Cardiac fibroblast (primary cell): ENCODE measurements at regions not wholly inside any gene's neighbourhood (a gene's known extent, or its start where the extent isn't known, plus 50 kb on each side); places are given as distances from the start of the nearest gene placed in this dataset.

Experiments used
- DNase-seq, 2 donors: peaks; one replicate each; pipeline versions ENCODE4 v3.0.0 to v3.0.0-alpha.2; 2010; ENCODE audit warnings: low read depth in 2 of 2
- H3K4me3 ChIP-seq, 2 donors: replicated peaks in 1 of 2; 1 replicate in 1 of 2; 2 replicates in 1 of 2; pipeline ENCODE4 v1.5.1; 2011; ENCODE audit warnings: low read depth in 2 of 2, low read length in 2 of 2, mild to moderate bottlenecking in 2 of 2, moderate library complexity in 1 of 2
- TF ChIP-seq, protein P1 (sequence below): IDR thresholded peaks from one replicate; pipeline ENCODE4 v1.5.1; 2011; ENCODE audit warnings: low read depth, mild to moderate bottlenecking, low read length, inconsistent platforms

DNA sequence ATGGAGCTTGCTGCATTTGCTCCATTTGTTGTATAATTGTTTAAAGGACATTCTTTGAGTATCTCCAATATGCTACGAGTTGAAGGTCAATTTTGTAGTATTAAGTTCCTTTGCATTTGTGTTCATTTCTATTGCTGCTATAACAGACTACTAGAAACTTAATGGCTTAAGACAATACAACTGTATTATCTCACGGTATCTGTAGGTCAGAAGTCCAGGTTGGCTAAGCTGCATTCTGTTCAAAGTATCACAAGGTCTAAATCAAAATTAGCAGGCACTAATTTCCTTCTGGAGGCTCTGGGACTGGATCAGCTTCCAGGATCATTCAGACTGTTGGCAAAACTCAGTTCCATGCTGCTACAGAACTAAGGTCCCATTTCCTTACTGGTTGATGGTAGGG is 340.6 kb downstream of the GXYLT1 start:
- TF ChIP-seq, protein P1, sequence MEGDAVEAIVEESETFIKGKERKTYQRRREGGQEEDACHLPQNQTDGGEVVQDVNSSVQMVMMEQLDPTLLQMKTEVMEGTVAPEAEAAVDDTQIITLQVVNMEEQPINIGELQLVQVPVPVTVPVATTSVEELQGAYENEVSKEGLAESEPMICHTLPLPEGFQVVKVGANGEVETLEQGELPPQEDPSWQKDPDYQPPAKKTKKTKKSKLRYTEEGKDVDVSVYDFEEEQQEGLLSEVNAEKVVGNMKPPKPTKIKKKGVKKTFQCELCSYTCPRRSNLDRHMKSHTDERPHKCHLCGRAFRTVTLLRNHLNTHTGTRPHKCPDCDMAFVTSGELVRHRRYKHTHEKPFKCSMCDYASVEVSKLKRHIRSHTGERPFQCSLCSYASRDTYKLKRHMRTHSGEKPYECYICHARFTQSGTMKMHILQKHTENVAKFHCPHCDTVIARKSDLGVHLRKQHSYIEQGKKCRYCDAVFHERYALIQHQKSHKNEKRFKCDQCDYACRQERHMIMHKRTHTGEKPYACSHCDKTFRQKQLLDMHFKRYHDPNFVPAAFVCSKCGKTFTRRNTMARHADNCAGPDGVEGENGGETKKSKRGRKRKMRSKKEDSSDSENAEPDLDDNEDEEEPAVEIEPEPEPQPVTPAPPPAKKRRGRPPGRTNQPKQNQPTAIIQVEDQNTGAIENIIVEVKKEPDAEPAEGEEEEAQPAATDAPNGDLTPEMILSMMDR, result no peak
- H3K4me3 ChIP-seq, result no peak overlapping the region
- no peak for DNase-seq

DNA sequence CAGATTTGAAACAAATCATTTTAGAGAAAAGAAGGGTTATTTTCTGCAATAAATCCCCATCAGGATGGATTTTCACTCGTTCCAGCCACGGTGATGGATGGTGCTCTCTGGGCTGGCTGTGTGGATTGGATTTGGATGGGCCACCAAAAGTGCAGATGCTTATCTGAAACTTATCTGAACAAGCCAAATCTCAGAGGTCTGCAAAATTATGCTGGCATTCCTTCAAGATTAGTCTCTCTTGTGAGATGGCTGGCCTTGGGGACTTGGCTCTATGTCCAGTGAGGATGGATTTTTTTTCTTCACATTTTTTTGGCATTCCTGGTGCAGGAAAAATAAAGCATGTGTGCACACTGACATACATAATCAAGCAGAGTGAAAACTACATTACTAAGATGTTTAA is 341.9 kb downstream of the GXYLT1 start:
- no peak for DNase-seq
- no peak overlapping the region for H3K4me3 ChIP-seq
- TF ChIP-seq, protein P1, result no peak

DNA sequence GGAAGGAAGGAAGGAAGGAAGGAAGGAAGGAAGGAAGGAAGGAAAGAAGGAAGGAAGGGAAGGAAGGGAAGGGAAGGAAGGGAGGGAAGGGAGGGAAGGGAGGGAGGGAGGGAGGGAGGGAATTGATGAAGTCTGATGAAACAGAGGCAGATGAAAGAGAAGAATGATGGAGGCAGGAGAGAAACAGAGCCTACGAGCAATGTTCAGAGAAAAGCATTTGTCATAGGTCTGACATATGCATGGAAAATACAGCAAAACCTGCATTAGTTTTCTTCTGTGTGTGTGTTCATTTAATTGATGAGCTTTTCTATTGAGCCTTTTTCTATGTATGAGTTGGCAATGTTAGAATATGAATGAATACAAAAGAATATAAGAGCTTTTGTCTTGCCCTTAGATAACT is 343.4 kb downstream of the GXYLT1 start:
- no peak for DNase-seq
- no peak overlapping the region for H3K4me3 ChIP-seq
- TF ChIP-seq, protein P1, result no peak

DNA sequence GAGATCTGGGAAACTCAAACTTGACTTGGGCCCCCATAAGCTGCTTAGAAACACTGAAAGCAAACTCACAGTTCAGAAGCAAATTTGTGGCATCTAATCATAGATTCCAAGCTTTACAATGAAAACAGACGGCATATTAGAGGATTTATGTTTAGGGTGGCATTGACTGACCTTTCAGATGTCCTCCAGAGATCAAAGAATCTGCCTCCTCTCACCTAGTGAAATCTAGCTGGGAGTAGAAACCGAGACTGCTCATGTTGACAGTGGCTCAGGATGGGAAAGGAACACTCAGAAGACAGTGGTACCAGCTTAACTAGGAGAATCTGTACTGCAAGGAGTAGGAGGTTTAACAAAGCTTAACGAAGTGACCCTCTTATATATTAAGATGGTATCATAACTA is 345.0 kb downstream of the GXYLT1 start:
- H3K4me3 ChIP-seq, result no peak overlapping the region
- no peak for DNase-seq
- TF ChIP-seq, protein P1, result no peak

DNA sequence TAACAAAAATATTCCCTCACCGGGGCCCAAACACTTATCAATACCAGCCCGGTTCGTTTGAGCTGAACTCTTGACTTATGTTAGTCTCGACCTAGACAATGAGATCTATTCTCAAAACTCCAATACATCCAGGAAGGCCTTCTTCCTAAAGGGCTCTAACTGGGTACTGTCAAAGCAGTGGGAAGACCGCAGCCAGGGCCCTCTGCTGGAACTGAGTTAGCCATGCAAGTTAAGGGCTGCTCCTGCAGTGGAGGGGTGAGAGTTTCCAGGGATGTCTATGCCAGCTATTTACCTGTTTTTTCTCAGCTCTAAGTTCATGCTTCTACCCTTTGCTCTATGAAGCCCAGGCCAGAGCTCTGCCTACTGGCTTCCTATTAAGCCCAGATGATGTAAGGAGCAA is 348.8 kb downstream of the GXYLT1 start:
- no peak overlapping the region for H3K4me3 ChIP-seq
- no peak for DNase-seq
- TF ChIP-seq, protein P1, result no peak

DNA sequence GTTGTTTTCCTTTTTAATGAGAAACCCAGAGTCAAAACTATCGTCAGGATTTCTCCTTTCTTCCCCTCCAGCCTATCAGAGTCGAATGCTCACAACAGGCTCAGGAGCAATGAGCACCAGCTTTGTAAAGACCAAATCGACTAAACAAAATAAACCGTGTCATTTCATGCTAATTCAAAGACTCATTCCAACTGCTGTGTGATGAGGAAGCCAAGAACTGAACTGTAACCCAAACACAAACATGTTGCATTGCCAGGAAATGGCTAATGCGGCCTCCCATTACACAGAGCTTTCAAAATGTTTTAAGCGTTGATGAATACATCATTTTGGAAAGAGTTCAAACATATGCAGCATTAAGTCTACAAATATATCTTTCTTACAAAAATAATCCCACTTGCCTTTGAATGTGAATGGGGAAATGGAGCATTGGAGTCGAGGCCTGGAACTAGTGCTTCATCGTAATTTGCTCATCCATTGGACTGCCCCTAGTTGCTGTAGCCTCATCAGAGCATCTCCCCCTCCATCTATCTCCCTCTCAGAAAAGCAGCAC is 349.5 kb downstream of the GXYLT1 start:
- TF ChIP-seq, protein P1, result no peak
- DNase-seq, result no peak
- H3K4me3 ChIP-seq, result no peak overlapping the region

DNA sequence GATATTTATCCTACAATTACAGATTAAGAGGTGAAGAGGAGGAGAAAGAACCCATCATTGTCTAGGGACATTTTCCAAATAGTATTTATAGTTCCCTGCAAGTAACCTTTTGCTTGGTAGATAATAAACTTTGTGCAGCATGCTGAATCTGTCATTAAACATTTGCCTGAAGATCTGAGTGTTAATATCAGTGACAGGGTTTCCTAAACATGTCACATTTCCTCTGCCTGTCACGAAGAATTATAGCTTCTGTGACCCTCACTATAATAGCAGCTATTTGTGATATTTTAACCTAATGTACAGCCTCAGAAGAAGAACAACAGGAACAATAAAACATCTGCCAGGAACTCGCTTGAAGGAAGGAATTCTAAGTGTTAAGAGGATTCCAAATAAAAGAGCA is 350.3 kb downstream of the GXYLT1 start:
- H3K4me3 ChIP-seq, result no peak overlapping the region
- TF ChIP-seq, protein P1, result no peak
- no peak for DNase-seq
